HCT116 (cell line): ENCODE measurements at regions not wholly inside any gene's neighbourhood (a gene's known extent, or its start where the extent isn't known, plus 50 kb on each side); places are given as distances from the start of the nearest gene placed in this dataset.

Source experiments
- ATF3 ChIP-seq: IDR thresholded peaks from 2 replicates; pipeline ENCODE4 v1.6.1; 2012
- CTCF ChIP-seq, 3 experiments: fragments of 200-600 bp in 1 of 3; sonication (generic) in 1 of 3; IDR thresholded peaks in 2 of 3; conservative IDR thresholded peaks in 1 of 3; 2 replicates each; pipeline ENCODE4 v1.5.1; 2012 to 2017; ENCODE audit warnings: low read depth in 2 of 3, low read length in 2 of 3, antibody characterized with exemption in 1 of 3, borderline replicate concordance in 1 of 3, control low read depth in 1 of 3, mild to moderate bottlenecking in 1 of 3, mixed read lengths in 1 of 3, mixed run types in 1 of 3, moderate library complexity in 1 of 3; ENCODE audit not compliant: insufficient read depth in 1 of 3
- ELF1 ChIP-seq: IDR thresholded peaks from 2 replicates; pipeline ENCODE4 v1.6.1; 2012; ENCODE audit warnings: low read depth, borderline replicate concordance
- EZH2 ChIP-seq: fragments of 200-600 bp; sonication (generic); IDR thresholded peaks from 2 replicates; pipeline ENCODE4 v1.6.1; 2017; ENCODE audit warnings: antibody characterized with exemption, mixed run types
- POLR2A ChIP-seq: IDR thresholded peaks from 2 replicates; pipeline ENCODE4 v1.7.0; 2011; ENCODE audit warnings: borderline replicate concordance; ENCODE audit not compliant: insufficient read depth, insufficient read length; ENCODE audit errors: extremely low read depth
- POLR2AphosphoS5 ChIP-seq: IDR thresholded peaks from 2 replicates; pipeline ENCODE4 v1.6.1; 2011; ENCODE audit warnings: mild to moderate bottlenecking, low read depth, low read length, moderate library complexity
- RAD21 ChIP-seq: IDR thresholded peaks from 2 replicates; pipeline ENCODE4 v1.6.1; 2012; ENCODE audit warnings: low read depth, mild to moderate bottlenecking
- SIN3A ChIP-seq: IDR thresholded peaks from 2 replicates; pipeline ENCODE4 v1.6.1; 2012; ENCODE audit warnings: low read depth
- SRF ChIP-seq: IDR thresholded peaks from 2 replicates; pipeline ENCODE4 v1.6.1; 2012; ENCODE audit warnings: low read depth
- YY1 ChIP-seq: IDR thresholded peaks from 2 replicates; pipeline ENCODE4 v1.6.1; 2011; ENCODE audit warnings: low read length, low read depth, moderate library complexity, mild to moderate bottlenecking; ENCODE audit not compliant: insufficient replicate concordance; ENCODE audit errors: extremely low read depth
- ZNF274 ChIP-seq: fragments of 200-500 bp; sonication (Bioruptor generic); IDR thresholded peaks from 2 replicates; pipeline ENCODE4 v1.6.1; 2014; ENCODE audit warnings: mild to moderate bottlenecking, low read depth, low read length, inconsistent platforms
- TF ChIP-seq, protein P1 (sequence below): IDR thresholded peaks from 2 replicates; pipeline ENCODE4 v1.6.1; 2012

- TF ChIP-seq CTCF (IDR thresholded peaks at IDR 0.05 in 2 of 3, conservative IDR thresholded peaks at IDR 0.05 in 1 of 3; ENCODE audit: borderline replicate concordance in 1 of 3, insufficient read depth in 1 of 3, low read depth in 2 of 3, low read length in 2 of 3) (no peak), POLR2AphosphoS5 (no peak), RAD21 (no peak), YY1 (no peak), EZH2 (no peak), ELF1 (no peak), ATF3 (no peak), ZNF274 (no peak), SRF (no peak), POLR2A (no peak), SIN3A (no peak)
- TF ChIP-seq, protein P1, sequence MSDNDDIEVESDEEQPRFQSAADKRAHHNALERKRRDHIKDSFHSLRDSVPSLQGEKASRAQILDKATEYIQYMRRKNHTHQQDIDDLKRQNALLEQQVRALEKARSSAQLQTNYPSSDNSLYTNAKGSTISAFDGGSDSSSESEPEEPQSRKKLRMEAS: no peak
Measured at GRCh38 chr12:75578546-75578945, 67.1 kb upstream of the KRR1 start.
